ENCODE measurements at regions not wholly inside any gene's neighbourhood (a gene's known extent, or its start where the extent isn't known, plus 50 kb on each side); places are given as distances from the start of the nearest gene placed in this dataset.

GRCh38 chr2:223107825-223108224 lies 55.8 kb downstream of the KCNE4 start:
- Histone ChIP-seq H3K4me2 (ENCODE audit: insufficient read depth, low read length) (no peak overlapping the region), H3K9me3 (ENCODE audit: low read depth, low read length) (no peaks in the 10 kb centered on the region), H3K4me1 (ENCODE audit: insufficient read depth, low read length) (peaks cover 13% of the 10 kb centered on the region), H3K27ac (ENCODE audit: low read depth, low read length) (no peak overlapping the region), H3K27me3 (ENCODE audit: insufficient read depth, low read length) (no peaks in the 10 kb centered on the region), H2AFZ (ENCODE audit: low read length) (no peak overlapping the region), H3K79me2 (ENCODE audit: insufficient read depth, low read length) (no peaks in the 10 kb centered on the region), H4K20me1 (ENCODE audit: insufficient read depth, low read length) (no peaks in the 10 kb centered on the region), H3K36me3 (ENCODE audit: insufficient read depth, low read length) (no peaks in the 10 kb centered on the region), H3K4me3 (ENCODE audit: insufficient read depth, low read length) (no peak overlapping the region)
- DNase-seq (ENCODE audit: insufficient read length, low spot score, missing footprints): no peak
- TF ChIP-seq CTCF (IDR thresholded peaks at IDR 0.05; ENCODE audit: extremely low read depth, low read depth, low read length): no peak

- Histone ChIP-seq H3K27ac (ENCODE audit: low read depth, low read length) (peak overlapping the region; percentile 38), H3K27me3 (ENCODE audit: insufficient read depth, low read length) (no peaks in the 10 kb centered on the region), H3K79me2 (ENCODE audit: insufficient read depth, low read length) (no peaks in the 10 kb centered on the region), H3K4me2 (ENCODE audit: insufficient read depth, low read length) (no peak overlapping the region), H3K4me3 (ENCODE audit: insufficient read depth, low read length) (no peak overlapping the region), H3K36me3 (ENCODE audit: insufficient read depth, low read length) (no peaks in the 10 kb centered on the region), H3K4me1 (ENCODE audit: insufficient read depth, low read length) (peaks cover 13% of the 10 kb centered on the region), H2AFZ (ENCODE audit: low read length) (no peak overlapping the region), H4K20me1 (ENCODE audit: insufficient read depth, low read length) (no peaks in the 10 kb centered on the region), H3K9me3 (ENCODE audit: low read depth, low read length) (no peaks in the 10 kb centered on the region)
- DNase-seq (ENCODE audit: insufficient read length, low spot score, missing footprints): no peak
- TF ChIP-seq CTCF (IDR thresholded peaks at IDR 0.05; ENCODE audit: extremely low read depth, low read depth, low read length): no peak
Observed at GRCh38 chr2:223108351-223109050, 56.5 kb downstream of the KCNE4 start.

GRCh38 chr2:223109341-223109740 lies 57.4 kb downstream of the KCNE4 start:
- no peak for DNase-seq (ENCODE audit: insufficient read length, low spot score, missing footprints)
- Histone ChIP-seq H3K27me3 (ENCODE audit: insufficient read depth, low read length) (no peaks in the 10 kb centered on the region), H3K9me3 (ENCODE audit: low read depth, low read length) (no peaks in the 10 kb centered on the region), H3K4me3 (ENCODE audit: insufficient read depth, low read length) (no peak overlapping the region), H3K79me2 (ENCODE audit: insufficient read depth, low read length) (no peaks in the 10 kb centered on the region), H3K27ac (ENCODE audit: low read depth, low read length) (peak overlapping the region; percentile 38), H4K20me1 (ENCODE audit: insufficient read depth, low read length) (no peaks in the 10 kb centered on the region), H2AFZ (ENCODE audit: low read length) (no peak overlapping the region), H3K36me3 (ENCODE audit: insufficient read depth, low read length) (no peaks in the 10 kb centered on the region), H3K4me1 (ENCODE audit: insufficient read depth, low read length) (peaks cover 13% of the 10 kb centered on the region), H3K4me2 (ENCODE audit: insufficient read depth, low read length) (peak overlapping the region; percentile 13)
- TF ChIP-seq CTCF (IDR thresholded peaks at IDR 0.05; ENCODE audit: extremely low read depth, low read depth, low read length): no peak

GRCh38 chr2:223113161-223113560 lies 61.2 kb downstream of the KCNE4 start:
- no peaks in the 10 kb centered on the region for H3K27me3 ChIP-seq (ENCODE audit: insufficient read depth, low read length)
- H3K9me3 ChIP-seq (ENCODE audit: low read depth, low read length): no peaks in the 10 kb centered on the region
- no peaks in the 10 kb centered on the region for H4K20me1 ChIP-seq (ENCODE audit: insufficient read depth, low read length)
- no peak for DNase-seq (ENCODE audit: insufficient read length, low spot score, missing footprints)
- no peaks in the 10 kb centered on the region for H3K79me2 ChIP-seq (ENCODE audit: insufficient read depth, low read length)
- no peak overlapping the region for H2AFZ ChIP-seq (ENCODE audit: low read length)
- H3K27ac ChIP-seq (ENCODE audit: low read depth, low read length): no peak overlapping the region
- peaks cover 13% of the 10 kb centered on the region for H3K4me1 ChIP-seq (ENCODE audit: insufficient read depth, low read length)
- H3K4me2 ChIP-seq (ENCODE audit: insufficient read depth, low read length): no peak overlapping the region
- no peak overlapping the region for H3K4me3 ChIP-seq (ENCODE audit: insufficient read depth, low read length)
- TF ChIP-seq CTCF (IDR thresholded peaks at IDR 0.05; ENCODE audit: extremely low read depth, low read depth, low read length): no peak
- H3K36me3 ChIP-seq (ENCODE audit: insufficient read depth, low read length): no peaks in the 10 kb centered on the region
